SK-N-MC (cell line): ENCODE measurements at regions not wholly inside any gene's neighbourhood (a gene's known extent, or its start where the extent isn't known, plus 50 kb on each side); places are given as distances from the start of the nearest gene placed in this dataset.

ENCODE experiments used
- EZH2 ChIP-seq: fragments of 200-600 bp; sonication (generic); IDR thresholded peaks from one replicate; pipeline ENCODE4 v1.6.1; 2017; ENCODE audit warnings: antibody characterized with exemption
- FOXP2 ChIP-seq: optimal IDR thresholded peaks from 2 replicates; pipeline ENCODE3; 2011; ENCODE audit warnings: mild to moderate bottlenecking, moderate library complexity; ENCODE audit not compliant: insufficient read depth; ENCODE audit errors: extremely low read length, control extremely low read depth
- POLR2AphosphoS5 ChIP-seq: IDR thresholded peaks from 2 replicates; pipeline ENCODE4 v1.6.1; 2012; ENCODE audit warnings: mild to moderate bottlenecking, low read depth, low read length, borderline replicate concordance

- TF ChIP-seq EZH2: no peak
- no peak for TF ChIP-seq POLR2AphosphoS5
- TF ChIP-seq FOXP2: no peak
Observed at GRCh38 chr19:32256341-32256975, 89.0 kb upstream of the ZNF507 start.
